ENCODE measurements at regions not wholly inside any gene's neighbourhood (a gene's known extent, or its start where the extent isn't known, plus 50 kb on each side); places are given as distances from the start of the nearest gene placed in this dataset.

DNA sequence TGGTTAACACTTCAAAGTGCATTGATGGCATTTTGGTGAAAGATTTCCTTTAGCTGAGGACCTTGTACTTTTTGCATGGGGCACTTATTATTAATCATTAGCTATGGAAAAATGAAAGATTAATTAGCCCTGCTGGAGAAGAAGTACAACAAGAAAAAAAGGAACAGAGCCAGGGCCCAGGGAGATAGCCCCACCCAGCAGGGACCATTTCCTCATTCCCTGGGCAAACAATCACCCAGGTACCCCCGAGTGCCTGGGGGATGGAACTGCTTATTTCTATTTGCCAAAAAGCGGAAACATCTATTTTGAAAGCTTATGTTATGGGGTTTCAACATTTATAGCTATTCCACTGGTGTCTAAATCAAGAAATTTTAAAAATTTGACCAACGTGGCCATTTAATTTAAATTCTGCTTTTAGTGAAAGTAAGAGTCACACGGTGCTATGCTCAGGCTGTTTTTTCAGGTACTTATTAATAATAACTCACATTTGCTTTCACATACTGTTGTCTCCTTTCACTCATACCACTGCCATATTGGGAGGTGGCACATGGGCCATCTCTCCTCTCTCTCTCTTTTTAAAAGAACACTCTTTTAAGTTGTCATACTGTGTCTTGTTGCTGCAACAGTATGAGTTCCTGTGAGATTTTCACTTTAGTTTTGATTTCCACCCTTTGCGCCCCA lies 143.6 kb upstream of the KIF5B start:
- no peak overlapping the region for H3K4me2 ChIP-seq (ENCODE audit: low read length, poor library complexity, severe bottlenecking)
- no peaks in the 10 kb centered on the region for H3K27me3 ChIP-seq (ENCODE audit: control insufficient read depth in 1 of 2, insufficient read depth in 1 of 2, low read length in 2 of 2)
- no peak overlapping the region for H4K8ac ChIP-seq (ENCODE audit: low read length)
- H3K4me1 ChIP-seq (ENCODE audit: control insufficient read depth, insufficient read depth, low read depth, low read length): no peaks in the 10 kb centered on the region
- H3K4me3 ChIP-seq (ENCODE audit: insufficient read depth in 1 of 2, low read depth in 1 of 2, low read length in 2 of 2): no peak overlapping the region
- no peak overlapping the region for H3K9ac ChIP-seq (ENCODE audit: low read length)
- H3K23ac ChIP-seq (ENCODE audit: low read length in 2 of 2): no peak overlapping the region
- H3K36me3 ChIP-seq (ENCODE audit: control insufficient read depth in 1 of 2, insufficient read depth in 2 of 2, low read depth in 1 of 2, low read length in 2 of 2): no peaks in the 10 kb centered on the region
- H2BK120ac ChIP-seq (ENCODE audit: low read depth, low read length): no peak overlapping the region
- no peak overlapping the region for H3K14ac ChIP-seq (ENCODE audit: low read length in 2 of 2)
- H4K91ac ChIP-seq (ENCODE audit: low read length): no peak overlapping the region
- H3K18ac ChIP-seq (ENCODE audit: low read depth in 1 of 2, low read length in 2 of 2): no peak overlapping the region
- no peak overlapping the region for H2AK5ac ChIP-seq (ENCODE audit: low read length, severe bottlenecking)
- H2BK12ac ChIP-seq (ENCODE audit: low read length in 2 of 2): no peak overlapping the region
- no peaks in the 10 kb centered on the region for H3K9me3 ChIP-seq (ENCODE audit: control insufficient read depth, low read length)
- DNase-seq: no peak
- no peak overlapping the region for H3K4ac ChIP-seq (ENCODE audit: low read depth in 1 of 2, low read length in 2 of 2)
- H2AFZ ChIP-seq (ENCODE audit: low read depth, low read length): no peak overlapping the region
- no peak overlapping the region for H2BK5ac ChIP-seq (ENCODE audit: low read depth, low read length, poor library complexity, severe bottlenecking)
- WGBS: 100% methylated on average over 3 of the region's 5 CpGs
- H2BK15ac ChIP-seq (ENCODE audit: low read depth, poor library complexity, severe bottlenecking): no peak overlapping the region
- H3K27ac ChIP-seq (ENCODE audit: low read length, poor library complexity, severe bottlenecking): no peak overlapping the region
- no peaks in the 10 kb centered on the region for H3K79me1 ChIP-seq (replicated peaks; ENCODE audit: low read length, poor library complexity, severe bottlenecking)

GRCh38 chr10:32197423-32197822 lies 141.2 kb upstream of the KIF5B start:
- H3K4ac ChIP-seq (ENCODE audit: low read depth in 1 of 2, low read length in 2 of 2): no peak overlapping the region
- H3K23ac ChIP-seq (ENCODE audit: low read length in 2 of 2): no peak overlapping the region
- H3K79me1 ChIP-seq (replicated peaks; ENCODE audit: low read length, poor library complexity, severe bottlenecking): no peaks in the 10 kb centered on the region
- H3K36me3 ChIP-seq (ENCODE audit: control insufficient read depth in 1 of 2, insufficient read depth in 2 of 2, low read depth in 1 of 2, low read length in 2 of 2): no peaks in the 10 kb centered on the region
- H3K27ac ChIP-seq (ENCODE audit: low read length, poor library complexity, severe bottlenecking): no peak overlapping the region
- WGBS: 8% methylated on average over 5 of the region's 5 CpGs
- no peaks in the 10 kb centered on the region for H3K27me3 ChIP-seq (ENCODE audit: control insufficient read depth in 1 of 2, insufficient read depth in 1 of 2, low read length in 2 of 2)
- H2AFZ ChIP-seq (ENCODE audit: low read depth, low read length): no peak overlapping the region
- no peak overlapping the region for H2AK5ac ChIP-seq (ENCODE audit: low read length, severe bottlenecking)
- H3K9ac ChIP-seq (ENCODE audit: low read length): no peak overlapping the region
- H3K4me2 ChIP-seq (ENCODE audit: low read length, poor library complexity, severe bottlenecking): no peak overlapping the region
- H3K4me3 ChIP-seq (ENCODE audit: insufficient read depth in 1 of 2, low read depth in 1 of 2, low read length in 2 of 2): no peak overlapping the region
- no peaks in the 10 kb centered on the region for H3K4me1 ChIP-seq (ENCODE audit: control insufficient read depth, insufficient read depth, low read depth, low read length)
- peak; percentile 37 for DNase-seq
- H3K9me3 ChIP-seq (ENCODE audit: control insufficient read depth, low read length): no peaks in the 10 kb centered on the region
- H4K91ac ChIP-seq (ENCODE audit: low read length): no peak overlapping the region
- no peak overlapping the region for H3K18ac ChIP-seq (ENCODE audit: low read depth in 1 of 2, low read length in 2 of 2)
- no peak overlapping the region for H2BK15ac ChIP-seq (ENCODE audit: low read depth, poor library complexity, severe bottlenecking)
- no peak overlapping the region for H2BK12ac ChIP-seq (ENCODE audit: low read length in 2 of 2)
- no peak overlapping the region for H2BK5ac ChIP-seq (ENCODE audit: low read depth, low read length, poor library complexity, severe bottlenecking)
- no peak overlapping the region for H4K8ac ChIP-seq (ENCODE audit: low read length)
- H3K14ac ChIP-seq (ENCODE audit: low read length in 2 of 2): no peak overlapping the region
- H2BK120ac ChIP-seq (ENCODE audit: low read depth, low read length): no peak overlapping the region

DNA sequence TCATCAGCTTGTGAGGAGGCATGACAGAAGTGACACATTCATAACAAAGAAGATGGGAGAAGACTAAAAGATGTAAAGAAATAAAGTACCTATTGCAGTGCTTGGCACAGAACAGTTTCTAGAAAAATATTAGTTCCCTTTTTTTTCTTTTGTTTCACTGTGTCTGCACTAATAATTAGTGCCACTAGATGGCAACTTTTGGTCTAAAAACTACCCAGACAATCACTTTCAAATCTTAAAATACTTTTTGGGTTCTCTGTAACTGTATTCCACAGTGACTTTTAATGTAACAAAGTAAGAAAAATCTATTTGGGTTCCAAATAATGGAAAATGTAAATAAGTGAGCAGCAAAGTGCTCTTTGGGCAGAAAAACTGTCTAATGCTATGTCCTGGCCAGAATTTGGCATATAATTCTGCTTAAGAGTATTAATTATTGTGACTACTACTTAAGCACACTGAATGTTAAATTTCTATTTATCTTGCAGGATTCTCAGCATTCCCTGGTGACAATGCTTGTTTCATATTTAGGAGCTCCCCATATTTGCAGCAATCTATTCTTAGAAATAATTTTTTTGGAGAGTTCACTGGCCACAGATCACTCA lies 134.8 kb upstream of the KIF5B start:
- Histone ChIP-seq H2BK5ac (ENCODE audit: low read depth, low read length, poor library complexity, severe bottlenecking) (no peak overlapping the region), H2BK12ac (ENCODE audit: low read length in 2 of 2) (no peak overlapping the region), H3K4ac (ENCODE audit: low read depth in 1 of 2, low read length in 2 of 2) (no peak overlapping the region), H3K27me3 (ENCODE audit: control insufficient read depth in 1 of 2, insufficient read depth in 1 of 2, low read length in 2 of 2) (no peaks in the 10 kb centered on the region), H3K36me3 (ENCODE audit: control insufficient read depth in 1 of 2, insufficient read depth in 2 of 2, low read depth in 1 of 2, low read length in 2 of 2) (no peaks in the 10 kb centered on the region), H2AK5ac (ENCODE audit: low read length, severe bottlenecking) (no peak overlapping the region), H3K4me1 (ENCODE audit: control insufficient read depth, insufficient read depth, low read depth, low read length) (no peaks in the 10 kb centered on the region), H4K8ac (ENCODE audit: low read length) (no peak overlapping the region), H3K23ac (ENCODE audit: low read length in 2 of 2) (no peak overlapping the region), H3K27ac (ENCODE audit: low read length, poor library complexity, severe bottlenecking) (no peak overlapping the region), H3K9me3 (ENCODE audit: control insufficient read depth, low read length) (no peaks in the 10 kb centered on the region), H3K4me3 (ENCODE audit: insufficient read depth in 1 of 2, low read depth in 1 of 2, low read length in 2 of 2) (no peak overlapping the region), H3K14ac (ENCODE audit: low read length in 2 of 2) (no peak overlapping the region), H4K91ac (ENCODE audit: low read length) (no peak overlapping the region), H2AFZ (ENCODE audit: low read depth, low read length) (no peak overlapping the region), H3K9ac (ENCODE audit: low read length) (no peak overlapping the region), H2BK120ac (ENCODE audit: low read depth, low read length) (no peak overlapping the region), H3K18ac (ENCODE audit: low read depth in 1 of 2, low read length in 2 of 2) (no peak overlapping the region), H2BK15ac (ENCODE audit: low read depth, poor library complexity, severe bottlenecking) (no peak overlapping the region), H3K4me2 (ENCODE audit: low read length, poor library complexity, severe bottlenecking) (no peak overlapping the region), H3K79me1 (replicated peaks; ENCODE audit: low read length, poor library complexity, severe bottlenecking) (no peaks in the 10 kb centered on the region)
- peak; percentile 46 for DNase-seq

GRCh38 chr10:32189400-32190084 lies 133.3 kb upstream of the KIF5B start:
- H3K9me3 ChIP-seq (ENCODE audit: control insufficient read depth, low read length): no peaks in the 10 kb centered on the region
- H3K23ac ChIP-seq (ENCODE audit: low read length in 2 of 2): no peak overlapping the region
- no peak overlapping the region for H2BK15ac ChIP-seq (ENCODE audit: low read depth, poor library complexity, severe bottlenecking)
- no peak overlapping the region for H4K91ac ChIP-seq (ENCODE audit: low read length)
- H3K36me3 ChIP-seq (ENCODE audit: control insufficient read depth in 1 of 2, insufficient read depth in 2 of 2, low read depth in 1 of 2, low read length in 2 of 2): no peaks in the 10 kb centered on the region
- H2BK5ac ChIP-seq (ENCODE audit: low read depth, low read length, poor library complexity, severe bottlenecking): no peak overlapping the region
- H3K27ac ChIP-seq (ENCODE audit: low read length, poor library complexity, severe bottlenecking): no peak overlapping the region
- H2BK12ac ChIP-seq (ENCODE audit: low read length in 2 of 2): no peak overlapping the region
- no peak overlapping the region for H4K8ac ChIP-seq (ENCODE audit: low read length)
- no peak overlapping the region for H3K18ac ChIP-seq (ENCODE audit: low read depth in 1 of 2, low read length in 2 of 2)
- H3K79me1 ChIP-seq (replicated peaks; ENCODE audit: low read length, poor library complexity, severe bottlenecking): no peaks in the 10 kb centered on the region
- no peak overlapping the region for H3K4me3 ChIP-seq (ENCODE audit: insufficient read depth in 1 of 2, low read depth in 1 of 2, low read length in 2 of 2)
- no peak overlapping the region for H2AK5ac ChIP-seq (ENCODE audit: low read length, severe bottlenecking)
- no peak overlapping the region for H3K4me2 ChIP-seq (ENCODE audit: low read length, poor library complexity, severe bottlenecking)
- H3K4ac ChIP-seq (ENCODE audit: low read depth in 1 of 2, low read length in 2 of 2): no peak overlapping the region
- H3K14ac ChIP-seq (ENCODE audit: low read length in 2 of 2): no peak overlapping the region
- H3K27me3 ChIP-seq (ENCODE audit: control insufficient read depth in 1 of 2, insufficient read depth in 1 of 2, low read length in 2 of 2): no peaks in the 10 kb centered on the region
- H3K9ac ChIP-seq (ENCODE audit: low read length): no peak overlapping the region
- DNase-seq: peak; percentile 77
- no peak overlapping the region for H2AFZ ChIP-seq (ENCODE audit: low read depth, low read length)
- 87% methylated on average over 4 of the region's 5 CpGs for WGBS
- H3K4me1 ChIP-seq (ENCODE audit: control insufficient read depth, insufficient read depth, low read depth, low read length): no peaks in the 10 kb centered on the region
- H2BK120ac ChIP-seq (ENCODE audit: low read depth, low read length): no peak overlapping the region

Data from mesenchymal stem cell (in vitro differentiated cells and primary cell).